GM21825 (cell line): ENCODE measurements at regions not wholly inside any gene's neighbourhood (a gene's known extent, or its start where the extent isn't known, plus 50 kb on each side); places are given as distances from the start of the nearest gene placed in this dataset.
"Not testable (repeated sequence)": the region's sequence is repeated elsewhere in the genome, so short reads cannot be mapped to it uniquely, and the experiment has no call there.

ENCODE experiments used
- ATAC-seq: cut with Tn5 transposase; IDR thresholded peaks from one replicate; pipeline ENCODE4 v1.9.1; 2021; ENCODE audit warnings: mild to moderate bottlenecking, moderate library complexity; ENCODE audit not compliant: unreplicated experiment

GRCh38 chr3:101995371-101996046, 146.2 kb downstream of the NFKBIZ start:
- no peak for ATAC-seq

- ATAC-seq = no peak
Observed at GRCh38 chr3:101996832-101997231, 147.5 kb downstream of the NFKBIZ start.

GRCh38 chr3:101998256-101998926, 149.1 kb downstream of the NFKBIZ start:
- no peak for ATAC-seq

GRCh38 chr3:101999177-101999779, 150.0 kb downstream of the NFKBIZ start:
- no peak for ATAC-seq

- ATAC-seq = no peak
Observed at GRCh38 chr3:102000620-102001209, 151.4 kb downstream of the NFKBIZ start.

- ATAC-seq = no peak
Observed at GRCh38 chr3:102002056-102002455, 152.7 kb downstream of the NFKBIZ start.

GRCh38 chr3:102004561-102004960, 155.2 kb downstream of the NFKBIZ start:
- no peak for ATAC-seq

- ATAC-seq = no peak
Observed at GRCh38 chr3:102005551-102005950, 156.2 kb downstream of the NFKBIZ start.

GRCh38 chr3:102006812-102007485, 157.6 kb downstream of the NFKBIZ start:
- ATAC-seq = no peak

- ATAC-seq = not testable (repeated sequence)
Observed at GRCh38 chr3:102008436-102008835, 159.1 kb downstream of the NFKBIZ start.

GRCh38 chr3:102016417-102016816, 167.1 kb downstream of the NFKBIZ start:
- no peak for ATAC-seq

- no peak for ATAC-seq
Observed at GRCh38 chr3:102017784-102018183, 168.5 kb downstream of the NFKBIZ start.

GRCh38 chr3:102018551-102018950, 169.2 kb downstream of the NFKBIZ start:
- ATAC-seq = no peak

GRCh38 chr3:102020735-102021134, 171.4 kb downstream of the NFKBIZ start:
- ATAC-seq = no peak

GRCh38 chr3:102024270-102024904, 175.1 kb downstream of the NFKBIZ start:
- ATAC-seq = no peak

GRCh38 chr3:102025606-102026270, 176.4 kb downstream of the NFKBIZ start:
- no peak for ATAC-seq

- ATAC-seq = no peak
Observed at GRCh38 chr3:102026656-102027055, 177.3 kb downstream of the NFKBIZ start.

GRCh38 chr3:102030661-102031060, 181.3 kb downstream of the NFKBIZ start:
- ATAC-seq = no peak

GRCh38 chr3:102031834-102032233, 182.5 kb downstream of the NFKBIZ start:
- no peak for ATAC-seq
